Lower lobe of right lung (tissue), 2 donors: ENCODE measurements at regions not wholly inside any gene's neighbourhood (a gene's known extent, or its start where the extent isn't known, plus 50 kb on each side); places are given as distances from the start of the nearest gene placed in this dataset.
"Not testable (repeated sequence)": the region's sequence is repeated elsewhere in the genome, so short reads cannot be mapped to it uniquely, and the experiment has no call there.

Experiments
- ATAC-seq, 2 donors: fragments of 200-7000 bp; cut with Tn5 transposase; one replicate each; pipeline ENCODE4 v1.9.1; 2020 to 2022; ENCODE audit warnings: mild to moderate bottlenecking in 2 of 2, moderate library complexity in 2 of 2
- DNase-seq: peaks from one replicate; pipeline ENCODE4 v3.0.0-alpha.2; 2020
- H3K27ac ChIP-seq: fragments of 200-600 bp; one replicate; pipeline ENCODE4 v1.8.0; 2022
- H3K27me3 ChIP-seq: fragments of 200-600 bp; one replicate; pipeline ENCODE4 v1.8.0; 2022; ENCODE audit warnings: low read depth
- H3K36me3 ChIP-seq: fragments of 200-600 bp; one replicate; pipeline ENCODE4 v1.8.0; 2022; ENCODE audit warnings: mild to moderate bottlenecking
- H3K4me1 ChIP-seq: fragments of 200-600 bp; one replicate; pipeline ENCODE4 v1.8.0; 2022
- H3K4me3 ChIP-seq: fragments of 200-600 bp; one replicate; pipeline ENCODE4 v1.8.0; 2022; ENCODE audit warnings: mild to moderate bottlenecking
- H3K9me3 ChIP-seq: fragments of 200-600 bp; one replicate; pipeline ENCODE4 v1.8.0; 2022
- intact Hi-C: fragments of 100-400 bp; cut with DNase I; formaldehyde crosslinking; loops from one replicate; pipeline ENCODE4 v1.11.0; 2022
- TF ChIP-seq, protein P1 (sequence below): fragments of 200-600 bp; IDR thresholded peaks from one replicate; pipeline ENCODE4 v1.8.0; 2022; ENCODE audit warnings: antibody characterized with exemption, mild to moderate bottlenecking
- donor health status: DM: no; HTN: yes; CAD: no; lungs with severe emphysema.

DNA sequence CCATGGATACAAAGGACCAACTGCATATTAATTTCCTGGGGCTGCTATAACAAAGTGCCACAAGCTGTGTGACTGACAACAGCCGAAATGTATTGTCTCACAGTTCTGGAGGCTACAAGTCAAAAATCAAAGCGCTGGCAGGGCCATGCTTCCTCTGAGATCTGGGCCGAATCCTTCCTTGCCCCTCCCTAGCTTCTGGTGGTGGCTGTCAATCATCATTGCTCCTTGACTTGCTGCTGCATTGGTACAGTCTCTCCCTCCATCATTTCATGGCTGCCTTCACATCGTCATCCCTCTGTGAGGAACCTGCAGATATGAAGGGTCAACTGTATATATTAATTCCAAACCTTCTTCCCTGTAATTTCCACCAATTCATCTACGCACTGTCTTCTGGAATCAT is 118.3 kb downstream of the EXOC5 start:
- no peaks in the 10 kb centered on the region for H3K4me1 ChIP-seq
- TF ChIP-seq, protein P1, sequence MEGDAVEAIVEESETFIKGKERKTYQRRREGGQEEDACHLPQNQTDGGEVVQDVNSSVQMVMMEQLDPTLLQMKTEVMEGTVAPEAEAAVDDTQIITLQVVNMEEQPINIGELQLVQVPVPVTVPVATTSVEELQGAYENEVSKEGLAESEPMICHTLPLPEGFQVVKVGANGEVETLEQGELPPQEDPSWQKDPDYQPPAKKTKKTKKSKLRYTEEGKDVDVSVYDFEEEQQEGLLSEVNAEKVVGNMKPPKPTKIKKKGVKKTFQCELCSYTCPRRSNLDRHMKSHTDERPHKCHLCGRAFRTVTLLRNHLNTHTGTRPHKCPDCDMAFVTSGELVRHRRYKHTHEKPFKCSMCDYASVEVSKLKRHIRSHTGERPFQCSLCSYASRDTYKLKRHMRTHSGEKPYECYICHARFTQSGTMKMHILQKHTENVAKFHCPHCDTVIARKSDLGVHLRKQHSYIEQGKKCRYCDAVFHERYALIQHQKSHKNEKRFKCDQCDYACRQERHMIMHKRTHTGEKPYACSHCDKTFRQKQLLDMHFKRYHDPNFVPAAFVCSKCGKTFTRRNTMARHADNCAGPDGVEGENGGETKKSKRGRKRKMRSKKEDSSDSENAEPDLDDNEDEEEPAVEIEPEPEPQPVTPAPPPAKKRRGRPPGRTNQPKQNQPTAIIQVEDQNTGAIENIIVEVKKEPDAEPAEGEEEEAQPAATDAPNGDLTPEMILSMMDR = no peak
- intact Hi-C loops = no loop called here
- H3K27ac ChIP-seq = no peak overlapping the region
- ATAC-seq (no peak), DNase-seq (no peak)
- H3K4me3 ChIP-seq = no peak overlapping the region
- H3K27me3 ChIP-seq = no peaks in the 10 kb centered on the region
- H3K36me3 ChIP-seq = no peaks in the 10 kb centered on the region
- no peaks in the 10 kb centered on the region for H3K9me3 ChIP-seq

DNA sequence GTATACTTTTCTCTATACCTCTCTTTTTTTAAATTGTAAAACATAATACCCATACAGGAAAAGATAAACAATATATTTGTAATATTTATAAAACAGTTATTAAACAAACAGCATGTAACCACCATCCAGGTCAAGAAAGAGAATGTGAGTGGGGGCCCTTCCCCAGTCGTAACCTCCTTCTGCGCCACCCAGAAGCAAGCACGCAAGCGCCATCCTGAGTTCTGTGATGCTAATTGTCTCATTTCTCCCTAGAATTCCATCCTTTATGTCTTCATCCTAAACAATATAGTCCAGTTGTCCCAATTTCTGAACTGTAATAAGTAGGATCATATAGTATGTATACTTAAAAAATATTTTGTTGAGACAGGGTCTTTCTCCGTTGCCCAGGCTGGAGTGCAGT is 129.5 kb downstream of the EXOC5 start:
- ATAC-seq (no peak), DNase-seq (no peak)
- no peaks in the 10 kb centered on the region for H3K36me3 ChIP-seq
- TF ChIP-seq, protein P1 = no peak
- intact Hi-C loops = no loop called here
- no peaks in the 10 kb centered on the region for H3K27me3 ChIP-seq
- H3K4me3 ChIP-seq = no peak overlapping the region
- H3K9me3 ChIP-seq = no peaks in the 10 kb centered on the region
- no peaks in the 10 kb centered on the region for H3K4me1 ChIP-seq
- no peak overlapping the region for H3K27ac ChIP-seq

DNA sequence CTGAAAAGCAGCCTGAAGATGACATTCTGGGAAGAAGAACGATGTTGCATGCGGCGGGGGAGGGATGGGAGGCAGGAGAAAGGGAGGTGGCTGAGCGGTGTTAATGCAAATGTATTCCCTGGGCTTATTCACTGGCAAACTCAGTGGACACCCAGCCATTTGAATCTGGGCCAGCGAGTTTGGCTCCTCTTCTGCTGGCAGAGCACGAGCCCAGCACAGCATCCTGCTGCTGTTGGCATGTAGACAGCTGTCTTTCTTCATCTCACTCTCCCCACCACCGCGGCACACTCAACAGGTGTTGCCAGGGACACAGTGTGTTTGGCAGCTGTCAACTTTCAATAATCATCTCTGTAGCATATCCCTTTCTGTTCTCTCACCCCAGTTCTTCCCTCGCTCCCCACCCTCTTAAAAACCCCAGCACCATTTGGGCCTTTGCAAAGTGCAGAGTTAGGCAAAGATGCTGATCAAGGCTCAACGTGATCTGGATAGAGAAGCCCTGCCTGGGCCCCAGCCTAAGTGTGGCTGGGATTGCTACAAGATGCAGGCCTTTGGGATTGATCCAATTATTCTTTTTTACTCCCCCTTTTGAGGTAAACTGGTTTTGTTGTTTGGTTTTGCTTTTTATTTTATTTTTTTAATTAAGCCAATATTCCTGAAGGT is 131.9 kb downstream of the EXOC5 start:
- H3K4me3 ChIP-seq = no peak overlapping the region
- TF ChIP-seq, protein P1 = no peak
- DNase-seq (no peak), ATAC-seq (no peak)
- H3K9me3 ChIP-seq = no peaks in the 10 kb centered on the region
- H3K27me3 ChIP-seq = no peaks in the 10 kb centered on the region
- H3K4me1 ChIP-seq = no peaks in the 10 kb centered on the region
- no peaks in the 10 kb centered on the region for H3K36me3 ChIP-seq
- intact Hi-C loops = no loop called here
- H3K27ac ChIP-seq = no peak overlapping the region

DNA sequence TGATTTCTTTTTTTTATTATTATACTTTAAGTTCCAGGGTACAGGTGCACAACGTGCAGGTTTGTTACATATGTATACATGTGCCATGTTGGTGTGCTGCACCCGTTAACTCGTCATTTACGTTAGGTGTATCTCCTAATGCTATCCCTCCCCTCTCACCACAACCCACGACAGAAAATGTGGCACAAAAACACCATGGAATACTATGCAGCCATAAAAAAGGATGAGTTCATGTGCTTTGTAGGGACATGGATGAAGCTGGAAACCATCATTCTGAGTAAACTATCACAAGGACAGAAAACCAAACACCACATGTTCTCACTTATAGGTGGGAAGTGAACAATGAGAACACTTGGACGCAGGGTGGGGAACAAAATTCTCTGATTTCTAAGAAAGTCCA is 140.9 kb downstream of the EXOC5 start:
- H3K27me3 ChIP-seq, ATAC-seq, H3K9me3 ChIP-seq, H3K36me3 ChIP-seq, DNase-seq, H3K4me3 ChIP-seq, intact Hi-C loops, H3K4me1 ChIP-seq, H3K27ac ChIP-seq: not testable (repeated sequence)

DNA sequence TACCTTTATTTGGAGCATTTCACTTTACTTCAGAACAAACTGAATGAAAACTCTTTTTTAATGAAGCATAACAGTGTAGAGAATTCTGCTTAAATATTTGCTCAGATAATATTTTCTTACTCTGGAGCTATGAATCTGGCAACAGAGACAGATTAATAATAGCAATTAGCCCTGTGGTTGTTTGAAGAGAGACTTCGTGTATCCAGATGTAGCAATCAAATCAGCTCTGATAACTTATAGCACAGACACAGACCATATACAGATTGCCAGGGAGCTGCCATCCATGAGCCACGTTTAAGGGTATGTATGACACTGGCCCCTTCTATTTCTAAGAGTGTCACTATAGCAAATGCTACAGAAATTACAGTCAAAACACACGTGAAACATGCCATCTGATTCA is 146.6 kb downstream of the EXOC5 start:
- Histone ChIP-seq H3K9me3 (no peaks in the 10 kb centered on the region), H3K36me3 (no peaks in the 10 kb centered on the region), H3K27ac (no peak overlapping the region), H3K4me1 (no peaks in the 10 kb centered on the region), H3K27me3 (no peaks in the 10 kb centered on the region), H3K4me3 (no peak overlapping the region)
- no peak for DNase-seq
- ATAC-seq = no peak
- intact Hi-C loops = no loop called here
- TF ChIP-seq, protein P1 = no peak

DNA sequence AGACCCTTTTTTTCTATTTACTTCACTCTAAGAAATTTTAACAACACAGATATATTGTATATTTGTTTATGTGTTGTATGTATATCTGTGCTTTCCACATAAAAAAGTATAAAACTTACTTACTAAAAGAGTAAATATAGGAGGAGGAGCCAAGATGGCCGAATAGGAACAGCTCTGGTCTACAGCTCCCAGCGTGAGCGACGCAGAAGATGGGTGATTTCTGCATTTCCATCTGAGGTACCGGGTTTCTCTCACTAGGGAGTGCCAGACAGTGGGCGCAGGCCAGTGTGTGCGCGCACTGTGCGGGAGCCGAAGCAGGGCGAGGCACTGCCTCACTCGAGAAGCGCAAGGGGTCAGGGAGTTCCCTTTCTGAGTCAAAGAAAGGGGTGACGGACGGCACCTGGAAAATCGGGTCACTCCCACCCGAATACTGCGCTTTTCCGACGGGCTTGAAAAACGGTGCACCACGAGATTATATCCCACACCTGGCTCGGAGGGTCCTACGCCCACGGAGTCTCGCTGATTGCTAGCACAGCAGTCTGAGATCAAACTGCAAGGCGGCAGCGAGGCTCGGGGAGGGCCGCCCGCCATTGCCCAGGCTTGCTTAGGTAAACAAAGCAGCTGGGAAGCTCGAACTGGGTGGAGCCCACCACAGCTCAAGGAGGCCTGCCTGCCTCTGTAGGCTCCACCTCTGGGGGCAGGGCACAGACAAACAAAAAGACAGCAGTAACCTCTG is 156.5 kb downstream of the EXOC5 start:
- ATAC-seq, intact Hi-C loops, H3K4me1 ChIP-seq, H3K4me3 ChIP-seq, DNase-seq, H3K36me3 ChIP-seq, H3K27ac ChIP-seq, H3K27me3 ChIP-seq, H3K9me3 ChIP-seq: not testable (repeated sequence)

DNA sequence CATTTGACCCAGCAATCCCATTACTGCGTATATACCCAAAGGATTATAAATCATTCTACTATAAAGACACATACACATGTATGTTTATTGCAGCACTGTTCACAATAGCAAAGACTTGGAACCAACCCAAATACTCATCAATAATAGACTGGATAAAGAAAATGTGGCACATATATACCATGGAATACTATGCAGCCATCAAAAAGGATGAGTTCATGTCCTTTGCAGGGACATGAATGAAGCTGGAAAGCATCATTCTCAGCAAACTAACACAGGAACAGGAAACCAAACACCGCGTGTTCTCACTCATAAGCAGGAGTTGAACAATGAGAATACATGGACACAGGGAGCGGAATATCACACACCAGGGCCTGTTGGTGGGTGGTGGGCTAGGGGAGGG is 158.3 kb downstream of the EXOC5 start:
- H3K36me3 ChIP-seq, H3K27me3 ChIP-seq, H3K9me3 ChIP-seq, H3K27ac ChIP-seq, ATAC-seq, DNase-seq, H3K4me1 ChIP-seq, intact Hi-C loops, H3K4me3 ChIP-seq: not testable (repeated sequence)
